H9 (cell line): ENCODE measurements at regions not wholly inside any gene's neighbourhood (a gene's known extent, or its start where the extent isn't known, plus 50 kb on each side); places are given as distances from the start of the nearest gene placed in this dataset.

Experiments
- DNase-seq: peaks from one replicate; pipeline ENCODE4 v3.0.0-alpha.2; 2017
- H2AFZ ChIP-seq: one replicate; pipeline ENCODE4 v1.6.1; 2013; ENCODE audit warnings: mild to moderate bottlenecking, low read length, control low read depth, moderate library complexity
- H2AK5ac ChIP-seq: 2 replicates; pipeline ENCODE4 v1.6.1; 2013; ENCODE audit warnings: low read length, control low read depth, mixed read lengths; ENCODE audit not compliant: insufficient read length
- H2BK120ac ChIP-seq: one replicate; pipeline ENCODE4 v1.6.1; 2013; ENCODE audit warnings: low read depth, mild to moderate bottlenecking, low read length, control low read depth, inconsistent platforms; ENCODE audit not compliant: poor library complexity, severe bottlenecking
- H2BK12ac ChIP-seq: 2 replicates; pipeline ENCODE4 v1.6.1; 2013; ENCODE audit warnings: low read length, control low read depth, mixed read lengths, low read depth; ENCODE audit not compliant: insufficient read length
- H2BK15ac ChIP-seq: 2 replicates; pipeline ENCODE4 v1.6.1; 2013; ENCODE audit warnings: low read depth, low read length, control low read depth
- H2BK20ac ChIP-seq: one replicate; pipeline ENCODE4 v1.6.1; 2013; ENCODE audit warnings: low read depth, mild to moderate bottlenecking, low read length, control low read depth, inconsistent platforms; ENCODE audit not compliant: poor library complexity, severe bottlenecking
- H2BK5ac ChIP-seq: 2 replicates; pipeline ENCODE4 v1.6.1; 2013; ENCODE audit warnings: low read length, control low read depth, mixed read lengths; ENCODE audit not compliant: insufficient read length
- H3K14ac ChIP-seq: 2 replicates; pipeline ENCODE4 v1.6.1; 2013; ENCODE audit warnings: low read length, control low read depth; ENCODE audit not compliant: insufficient read depth
- H3K18ac ChIP-seq: 2 replicates; pipeline ENCODE4 v1.6.1; 2013; ENCODE audit warnings: low read depth, mild to moderate bottlenecking, mixed read lengths, low read length, control low read depth; ENCODE audit not compliant: insufficient read length
- H3K23ac ChIP-seq: 2 replicates; pipeline ENCODE4 v1.6.1; 2013; ENCODE audit warnings: low read length, control low read depth, mixed read lengths, low read depth; ENCODE audit not compliant: insufficient read length
- H3K23me2 ChIP-seq: 2 replicates; pipeline ENCODE4 v1.6.1; 2013; ENCODE audit warnings: low read depth, mild to moderate bottlenecking, mixed read lengths, low read length, control low read depth; ENCODE audit not compliant: insufficient read length, poor library complexity, severe bottlenecking
- H3K27ac ChIP-seq: 2 replicates; pipeline ENCODE4 v1.5.1; 2013; ENCODE audit warnings: low read length, control low read depth, mixed read lengths, low read depth; ENCODE audit not compliant: insufficient read length
- H3K27me3 ChIP-seq: 2 replicates; pipeline ENCODE4 v1.6.1; 2013; ENCODE audit warnings: low read length, control low read depth, inconsistent platforms; ENCODE audit not compliant: insufficient read depth
- H3K4ac ChIP-seq: 2 replicates; pipeline ENCODE4 v1.6.1; 2013; ENCODE audit warnings: low read depth, mild to moderate bottlenecking, control low read depth, inconsistent platforms, low read length, moderate library complexity
- H3K4me1 ChIP-seq: 2 replicates; pipeline ENCODE4 v1.6.1; 2013; ENCODE audit warnings: low read length, control low read depth, inconsistent platforms; ENCODE audit not compliant: insufficient read depth
- H3K4me2 ChIP-seq: 2 replicates; pipeline ENCODE4 v1.6.1; 2013; ENCODE audit warnings: low read length, control low read depth, mixed read lengths; ENCODE audit not compliant: insufficient read length, insufficient read depth
- H3K56ac ChIP-seq: 2 replicates; pipeline ENCODE4 v1.6.1; 2013; ENCODE audit warnings: low read depth, mild to moderate bottlenecking, mixed read lengths, low read length, control low read depth; ENCODE audit not compliant: insufficient read length
- H3K79me1 ChIP-seq: 2 replicates; pipeline ENCODE4 v1.6.1; 2013; ENCODE audit warnings: low read depth, mild to moderate bottlenecking, moderate library complexity, low read length, control low read depth, inconsistent platforms; ENCODE audit not compliant: insufficient read depth, poor library complexity, severe bottlenecking
- H3K79me2 ChIP-seq: 2 replicates; pipeline ENCODE4 v1.6.1; 2013; ENCODE audit warnings: low read length, control low read depth, inconsistent platforms; ENCODE audit not compliant: insufficient read depth
- H3K9ac ChIP-seq: 2 replicates; pipeline ENCODE4 v1.6.1; 2013; ENCODE audit warnings: low read length, control low read depth, mixed read lengths; ENCODE audit not compliant: insufficient read length; ENCODE audit errors: extremely low read depth
- H3K9me3 ChIP-seq: one replicate; pipeline ENCODE4 v1.6.1; 2013; ENCODE audit warnings: low read depth, low read length, inconsistent platforms; ENCODE audit not compliant: control insufficient read depth
- H3T11ph ChIP-seq: one replicate; pipeline ENCODE4 v1.6.1; 2013; ENCODE audit warnings: mild to moderate bottlenecking, low read length, control low read depth, inconsistent platforms
- H4K20me1 ChIP-seq: one replicate; pipeline ENCODE4 v1.6.1; 2013; ENCODE audit not compliant: control insufficient read depth, insufficient read length, insufficient read depth
- H4K5ac ChIP-seq: 2 replicates; pipeline ENCODE4 v1.6.1; 2013; ENCODE audit warnings: low read depth, mild to moderate bottlenecking, mixed read lengths, low read length, control low read depth; ENCODE audit not compliant: insufficient read length
- H4K8ac ChIP-seq: replicated peaks from 2 replicates; pipeline ENCODE4 v1.6.1; 2013; ENCODE audit warnings: low read length, control low read depth, mixed read lengths, low read depth; ENCODE audit not compliant: insufficient read length
- H4K91ac ChIP-seq: 2 replicates; pipeline ENCODE4 v1.6.1; 2013; ENCODE audit warnings: low read depth, mild to moderate bottlenecking, moderate library complexity, mixed read lengths, low read length, control low read depth; ENCODE audit not compliant: insufficient read length
- H3K27ac Mint-ChIP-seq, 3 experiments: 2 replicates in 2 of 3; 3 replicates in 1 of 3; pipeline ENCODE4 v1.8.0; 2020 to 2021; ENCODE audit warnings: mixed read lengths in 3 of 3, mild to moderate bottlenecking in 1 of 3, moderate library complexity in 1 of 3
- H3K27me3 Mint-ChIP-seq: 2 replicates; pipeline ENCODE4 v1.8.0; 2021; ENCODE audit warnings: low read depth, mild to moderate bottlenecking, moderate library complexity, mixed read lengths
- H3K36me3 Mint-ChIP-seq, 3 experiments: 2 replicates in 2 of 3; 3 replicates in 1 of 3; pipeline ENCODE4 v1.8.0; 2020 to 2021; ENCODE audit warnings: low read depth in 3 of 3, mixed read lengths in 3 of 3; ENCODE audit not compliant: insufficient read depth in 1 of 3
- H3K4me1 Mint-ChIP-seq, 2 experiments: 2 replicates each; pipeline ENCODE4 v1.8.0; 2020; ENCODE audit warnings: mixed read lengths in 2 of 2
- H3K4me3 Mint-ChIP-seq, 2 experiments: 2 replicates in 1 of 2; 3 replicates in 1 of 2; pipeline ENCODE4 v1.8.0; 2020 to 2021; ENCODE audit warnings: mild to moderate bottlenecking in 2 of 2, mixed read lengths in 2 of 2, moderate library complexity in 1 of 2
- H3K9me3 Mint-ChIP-seq, 2 experiments: 2 replicates in 1 of 2; 3 replicates in 1 of 2; pipeline ENCODE4 v1.8.0; 2020; ENCODE audit warnings: mild to moderate bottlenecking in 2 of 2, mixed read lengths in 2 of 2, moderate library complexity in 1 of 2
- CTCF ChIP-seq: fragments of 200-600 bp; sonication (generic); conservative IDR thresholded peaks from 3 replicates; pipeline ENCODE4 v1.8.0; 2021; ENCODE audit warnings: antibody characterized with exemption, mild to moderate bottlenecking
- WGBS: extraction: QIAGEN DNeasy Blood & Tissue Kit; methylation state at CpG from one replicate; pipeline ENCODE4 v1.1.7; 2013; ENCODE audit warnings: missing lambda C conversion rate, low lambda C conversion rate, mixed read lengths; ENCODE audit not compliant: insufficient read length; ENCODE audit errors: extremely low coverage; 5-methylcytosine and 5-hydroxymethylcytosine counted together

DNA sequence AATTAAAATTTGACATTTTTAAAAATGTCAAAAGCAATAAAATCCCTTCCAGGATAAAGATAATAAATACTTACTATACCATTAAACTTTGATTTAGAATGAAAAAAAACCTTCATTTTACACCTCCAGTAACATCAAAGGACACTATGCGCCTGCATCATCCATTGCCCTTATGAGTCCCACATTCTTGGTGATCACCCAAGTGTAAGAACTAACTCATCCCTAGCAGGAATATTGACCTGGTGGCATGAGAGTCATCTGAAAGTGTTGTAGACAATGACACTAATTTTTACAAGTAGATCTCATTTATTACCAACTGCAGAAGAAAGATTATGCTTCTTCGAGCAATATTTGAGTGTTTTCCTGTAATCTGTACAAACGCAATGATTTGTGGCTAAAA is 1128.9 kb downstream of the EFNB2 start:
- no peak overlapping the region for H2BK12ac ChIP-seq
- no peak overlapping the region for H3K4me2 ChIP-seq
- no peak overlapping the region for H2AK5ac ChIP-seq
- no peak overlapping the region for H2BK20ac ChIP-seq
- H3T11ph ChIP-seq, result no peak overlapping the region
- no peak overlapping the region for H2BK15ac ChIP-seq
- no peak overlapping the region for H4K5ac ChIP-seq
- H3K4me1 Mint-ChIP-seq, result no peaks in the 10 kb centered on the region
- H3K27me3 Mint-ChIP-seq, result no peaks in the 10 kb centered on the region
- no peak overlapping the region for H3K4ac ChIP-seq
- no peak overlapping the region for H3K27ac Mint-ChIP-seq
- no peak overlapping the region for H4K8ac ChIP-seq
- H4K91ac ChIP-seq, result no peak overlapping the region
- no peak overlapping the region for H3K4me3 Mint-ChIP-seq
- H3K9me3 ChIP-seq, result no peaks in the 10 kb centered on the region
- H3K79me2 ChIP-seq, result no peaks in the 10 kb centered on the region
- H3K4me1 ChIP-seq, result no peaks in the 10 kb centered on the region
- no peak overlapping the region for H3K18ac ChIP-seq
- H3K23me2 ChIP-seq, result no peaks in the 10 kb centered on the region
- H2BK5ac ChIP-seq, result no peak overlapping the region
- no peaks in the 10 kb centered on the region for H3K79me1 ChIP-seq
- no peak overlapping the region for H3K9ac ChIP-seq
- no peaks in the 10 kb centered on the region for H3K27me3 ChIP-seq
- H2BK120ac ChIP-seq, result no peak overlapping the region
- no peaks in the 10 kb centered on the region for H3K36me3 Mint-ChIP-seq
- TF ChIP-seq CTCF, result no peak
- no peak overlapping the region for H3K23ac ChIP-seq
- H3K56ac ChIP-seq, result no peak overlapping the region
- no peak for DNase-seq
- no peaks in the 10 kb centered on the region; a peak in 2 of 5 replicates for H3K9me3 Mint-ChIP-seq
- no peak overlapping the region for H3K27ac ChIP-seq
- WGBS, result no CpG with 5 or more reads among the region's 3 CpGs
- no peak overlapping the region for H2AFZ ChIP-seq
- no peak overlapping the region for H3K14ac ChIP-seq
- no peaks in the 10 kb centered on the region for H4K20me1 ChIP-seq
